Esophagus mucosa (tissue), 1 donor: ENCODE measurements at regions not wholly inside any gene's neighbourhood (a gene's known extent, or its start where the extent isn't known, plus 50 kb on each side); places are given as distances from the start of the nearest gene placed in this dataset.

Experiments used
- ATAC-seq: fragments of 200-7000 bp; cut with Tn5 transposase; one replicate; pipeline ENCODE4 v1.9.1; 2020
- donor health status: DM: yes; HTN: yes; CAD: no.

- no peak for ATAC-seq
Observed at GRCh38 chr2:120884472-120885290, 149.0 kb downstream of the GLI2 start.

DNA sequence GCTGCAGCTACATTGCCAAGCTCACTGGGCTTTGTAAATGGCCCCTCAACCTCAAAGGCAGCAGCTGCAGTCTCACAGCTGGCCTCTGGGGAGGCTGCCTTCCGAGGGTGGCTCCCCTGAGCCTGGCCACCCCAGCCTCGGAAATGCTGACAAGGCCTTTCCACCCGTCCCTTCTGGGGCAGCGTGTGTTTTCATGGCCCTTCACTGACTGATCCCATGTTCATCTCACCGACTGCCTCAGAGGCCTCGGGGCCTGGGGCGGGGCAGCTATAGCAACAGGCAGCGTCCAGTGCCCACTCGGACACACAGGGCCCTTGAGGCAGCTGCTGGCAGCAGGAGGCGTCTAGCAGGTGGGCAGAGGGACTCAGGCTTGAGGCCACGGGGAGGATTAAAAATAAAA, 149.7 kb downstream of the GLI2 start:
- no peak for ATAC-seq

DNA sequence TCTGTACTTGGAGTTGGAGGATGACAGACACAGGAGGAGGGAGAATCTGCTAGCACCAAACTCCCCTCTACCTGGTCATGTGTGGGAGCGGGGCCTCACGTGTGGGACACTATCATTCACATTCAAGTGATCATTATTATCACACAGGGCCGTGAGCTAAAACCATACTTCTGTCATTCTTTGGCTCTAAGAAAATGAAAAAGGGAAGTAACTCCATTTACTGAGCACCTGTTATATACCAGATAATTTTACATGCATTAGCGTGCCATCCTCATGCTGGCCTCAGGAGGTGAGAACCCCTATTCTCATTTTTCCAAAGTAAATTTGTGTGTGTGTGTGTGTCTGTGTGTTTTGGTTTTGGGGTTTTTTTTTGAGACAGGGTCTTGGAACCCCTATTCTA, 150.1 kb downstream of the GLI2 start:
- ATAC-seq, result no peak

DNA sequence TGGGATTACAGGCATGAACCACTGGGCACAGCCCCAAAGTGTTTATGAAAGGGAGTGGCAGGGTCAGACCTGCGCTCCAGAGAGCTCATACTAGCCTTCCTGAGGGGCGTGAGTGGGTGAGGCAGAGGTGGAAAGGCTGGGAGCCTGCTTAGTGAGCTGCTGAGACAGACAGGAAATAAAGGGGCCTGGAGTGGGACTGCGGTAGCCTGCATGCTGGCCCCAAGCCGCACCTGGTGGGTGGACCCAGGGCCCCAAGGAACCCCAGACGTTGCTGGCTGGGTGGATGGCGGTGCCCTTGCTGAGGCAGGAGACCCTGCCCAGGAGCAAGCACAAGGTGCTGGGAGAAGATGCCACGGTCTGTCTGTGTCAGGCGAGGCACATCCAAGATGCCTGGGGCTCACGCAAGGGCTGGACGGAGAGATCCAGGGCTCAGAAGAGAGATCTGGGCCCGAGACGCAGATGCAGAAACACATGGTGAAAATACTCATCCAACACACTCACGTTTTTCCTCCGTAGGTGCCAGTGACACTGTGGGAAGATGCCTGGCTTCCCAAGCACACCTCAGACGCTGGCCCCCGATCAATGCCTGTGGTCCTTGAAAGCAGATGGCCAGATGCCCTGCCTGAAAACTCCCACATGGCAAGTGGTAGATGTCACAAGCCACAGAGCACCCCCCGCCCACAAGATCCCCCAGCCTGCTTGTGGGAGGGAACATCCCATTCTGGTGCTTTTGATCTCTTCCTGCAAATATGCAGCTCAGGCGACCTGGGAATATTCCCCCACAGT, 151.1 kb downstream of the GLI2 start:
- peak; percentile 31 for ATAC-seq

DNA sequence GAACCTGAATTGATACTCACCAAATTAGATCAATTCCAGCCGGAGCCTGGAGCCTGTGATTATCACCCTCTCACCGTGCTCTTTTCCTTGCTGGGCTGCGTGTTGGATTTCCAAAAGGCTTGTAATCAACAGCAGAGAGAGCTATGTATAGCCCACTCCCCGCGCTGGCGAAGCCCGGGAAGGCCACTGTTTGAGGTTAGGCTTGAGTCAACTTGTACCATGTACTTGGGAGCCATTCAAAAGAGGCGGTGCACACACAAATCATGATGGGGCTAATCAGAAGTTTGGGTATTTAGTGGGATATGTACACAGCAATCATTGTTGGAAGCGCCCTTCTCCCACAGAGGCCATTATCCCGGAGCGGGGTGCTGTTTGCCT, 151.6 kb downstream of the GLI2 start:
- no peak for ATAC-seq

DNA sequence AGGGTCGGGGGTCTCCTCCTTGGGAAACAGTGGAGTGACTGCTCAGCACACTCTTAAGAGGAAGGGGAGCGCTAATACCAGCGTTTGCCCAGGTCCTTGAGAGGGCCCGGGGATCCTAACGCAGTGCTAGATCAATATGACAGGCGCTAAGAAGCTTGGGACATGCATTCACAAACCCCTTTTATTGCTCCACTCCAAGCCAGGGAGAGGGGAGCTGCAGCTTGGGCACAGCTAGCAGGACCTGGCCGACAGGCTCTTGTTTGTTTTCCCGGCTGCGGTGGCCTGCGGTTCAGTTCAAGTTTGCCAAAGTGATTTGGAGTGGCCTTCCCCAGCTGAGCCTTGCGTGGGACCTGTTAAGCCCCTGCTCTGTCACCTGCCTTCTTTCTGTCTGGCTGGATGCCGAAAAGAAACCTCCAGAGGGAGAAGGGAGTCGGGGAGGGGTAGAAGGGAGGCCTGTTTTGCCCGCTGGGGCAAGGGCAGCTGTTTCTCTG, 152.1 kb downstream of the GLI2 start:
- no peak for ATAC-seq

DNA sequence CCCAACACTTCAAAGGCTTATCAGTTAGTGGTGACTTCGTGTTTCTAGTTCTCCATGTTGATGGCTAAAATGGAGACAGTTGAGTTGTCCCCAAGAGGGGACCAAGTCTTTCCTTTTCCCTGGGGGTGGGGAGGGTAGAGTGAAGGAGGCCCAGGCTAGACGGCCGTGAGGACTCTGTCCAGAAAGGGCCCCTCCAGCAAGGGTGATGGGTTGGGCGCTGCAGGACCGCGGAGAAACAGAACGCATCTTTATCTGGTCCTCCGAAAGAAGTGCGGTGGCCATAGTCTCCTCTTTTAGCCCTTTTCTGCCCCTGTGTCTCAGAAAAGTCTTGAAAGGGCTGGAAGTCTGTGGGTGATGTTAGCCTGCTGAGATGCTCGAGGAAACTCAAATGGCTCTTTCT, 153.2 kb downstream of the GLI2 start:
- ATAC-seq, result no peak

- no peak for ATAC-seq
Observed at GRCh38 chr2:120889936-120890335, 154.3 kb downstream of the GLI2 start.

GRCh38 chr2:120890566-120891360, 155.1 kb downstream of the GLI2 start:
- no peak for ATAC-seq

DNA sequence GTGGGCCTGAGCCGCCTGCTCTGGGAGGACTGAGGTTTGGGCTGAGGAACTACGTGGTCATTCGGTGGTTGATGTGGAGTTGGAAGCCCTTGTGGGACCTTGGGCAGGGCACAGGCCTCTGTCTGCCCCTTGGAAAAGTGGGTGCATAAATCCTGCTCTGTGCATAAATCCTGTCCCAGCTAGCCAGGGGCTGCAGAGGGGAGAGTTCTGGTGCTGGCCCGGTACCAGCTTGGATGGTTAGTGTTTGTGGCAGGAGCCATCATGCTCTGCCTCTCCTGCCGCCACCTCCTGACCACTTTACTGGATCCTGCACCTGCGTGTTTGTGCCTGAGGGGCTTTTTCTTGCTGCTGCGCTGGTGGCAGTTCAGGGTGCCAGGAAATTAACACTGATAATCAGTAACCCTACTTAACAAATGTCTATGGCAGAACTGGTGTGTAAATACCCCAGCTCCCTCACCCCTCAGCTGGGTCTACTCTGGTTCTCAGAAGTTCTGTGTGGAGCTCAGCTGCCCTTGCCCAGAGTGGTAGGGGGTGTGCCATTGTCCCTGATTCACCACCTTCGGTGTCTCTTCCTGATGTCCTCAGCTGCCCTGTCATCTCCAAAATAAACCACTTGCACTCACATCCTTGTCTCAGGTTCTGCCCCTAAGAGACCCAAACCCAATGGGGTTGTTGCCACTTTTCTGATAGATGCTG, 156.8 kb downstream of the GLI2 start:
- ATAC-seq, result no peak

- no peak for ATAC-seq
Observed at GRCh38 chr2:120892967-120893667, 157.4 kb downstream of the GLI2 start.

DNA sequence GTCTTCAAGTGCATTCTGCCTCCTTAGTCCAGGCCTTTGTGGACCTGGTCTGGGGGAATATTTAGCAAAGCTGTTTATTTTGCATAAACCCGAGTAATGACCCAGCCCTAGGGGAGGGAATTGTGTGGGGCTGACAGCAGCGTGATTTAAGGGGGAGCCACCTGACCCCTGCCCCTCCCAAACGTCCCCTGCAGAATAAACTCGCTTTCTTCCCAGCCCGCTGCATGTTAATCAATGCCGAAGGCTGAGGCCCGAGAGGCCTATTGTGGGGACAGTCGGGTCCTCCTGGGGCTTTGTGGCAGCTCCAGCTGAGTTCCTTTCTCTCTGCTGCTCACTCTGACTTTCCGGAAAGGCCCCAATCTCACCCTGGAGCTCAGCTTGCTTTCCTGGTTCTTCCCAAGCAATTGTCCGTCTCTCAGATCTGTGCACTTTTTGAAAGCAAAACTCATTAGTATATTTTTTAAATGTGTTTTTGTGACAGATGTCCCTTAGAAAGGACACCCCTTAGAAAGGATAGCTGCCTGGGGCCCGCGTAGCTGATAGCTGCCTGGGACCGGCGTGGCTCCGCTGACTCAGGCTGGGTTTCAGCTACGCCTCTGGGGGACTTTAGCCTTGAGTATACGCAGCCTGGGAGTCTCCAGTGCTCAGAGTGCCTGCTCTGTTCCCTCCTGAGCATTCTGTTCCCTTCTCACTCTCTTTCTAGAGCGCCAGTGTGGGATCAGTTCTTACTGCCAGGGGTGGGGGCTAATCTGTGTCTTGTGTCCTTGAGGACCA, 158.3 kb downstream of the GLI2 start:
- no peak for ATAC-seq

- ATAC-seq, result no peak
Observed at GRCh38 chr2:120894966-120895365, 159.3 kb downstream of the GLI2 start.

GRCh38 chr2:120896126-120896525, 160.5 kb downstream of the GLI2 start:
- ATAC-seq, result no peak

DNA sequence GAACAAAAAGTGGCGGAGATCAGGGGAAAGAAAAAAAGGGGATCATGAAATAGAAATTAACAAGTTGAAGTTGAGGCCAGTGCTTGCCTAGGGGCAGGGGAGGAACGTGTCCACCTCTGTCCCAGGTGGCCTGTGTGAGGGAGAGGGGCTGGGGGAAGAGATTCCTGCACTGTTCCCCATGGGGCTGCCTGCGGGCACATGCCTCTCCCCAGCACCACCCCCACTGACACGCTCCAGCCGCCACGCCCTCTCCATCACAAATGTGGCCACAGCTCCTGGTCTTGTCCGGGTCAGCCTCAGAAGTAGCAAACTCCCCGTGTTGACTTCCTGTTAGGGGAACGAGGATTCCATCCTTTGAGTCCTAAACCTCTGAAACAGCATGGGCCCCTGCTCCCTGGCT, 161.2 kb downstream of the GLI2 start:
- ATAC-seq, result no peak

DNA sequence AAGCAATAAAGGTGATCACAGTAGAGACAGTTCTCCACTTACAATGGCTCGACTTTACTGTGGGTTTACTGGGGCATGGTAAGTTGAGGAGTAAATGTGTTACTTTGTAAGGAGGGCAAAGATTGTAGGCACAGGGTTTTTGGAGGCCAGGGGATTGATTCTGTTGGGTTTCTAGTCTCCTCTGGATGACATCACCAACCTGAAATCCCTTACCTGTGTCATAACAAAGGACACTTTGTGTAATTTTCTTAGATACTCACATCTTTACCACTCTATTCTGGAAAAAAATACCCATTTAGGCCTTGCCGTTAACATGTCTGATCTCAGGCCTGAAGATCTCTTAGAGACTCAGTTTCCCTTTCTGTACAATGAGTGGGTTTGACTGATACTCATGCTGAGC, 161.7 kb downstream of the GLI2 start:
- no peak for ATAC-seq

DNA sequence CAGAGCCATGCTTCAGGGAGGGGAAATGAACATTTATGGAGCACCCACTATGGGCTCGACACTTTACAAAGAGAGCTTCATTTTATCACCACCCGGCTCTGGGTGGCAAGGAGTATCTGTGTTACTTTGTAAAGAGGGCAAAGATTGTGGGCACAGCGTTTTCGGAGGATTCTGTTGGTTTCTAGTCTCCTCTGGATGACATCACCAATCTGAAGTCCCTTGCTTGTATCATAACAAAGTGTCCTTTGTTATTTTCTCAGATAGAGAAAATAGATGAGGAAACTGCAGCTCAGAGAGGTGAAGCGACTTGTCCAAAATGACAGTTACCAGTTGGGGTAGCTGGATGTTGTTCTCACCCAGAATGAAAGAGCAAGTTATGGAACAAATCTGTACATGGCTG, 162.8 kb downstream of the GLI2 start:
- ATAC-seq, result no peak

DNA sequence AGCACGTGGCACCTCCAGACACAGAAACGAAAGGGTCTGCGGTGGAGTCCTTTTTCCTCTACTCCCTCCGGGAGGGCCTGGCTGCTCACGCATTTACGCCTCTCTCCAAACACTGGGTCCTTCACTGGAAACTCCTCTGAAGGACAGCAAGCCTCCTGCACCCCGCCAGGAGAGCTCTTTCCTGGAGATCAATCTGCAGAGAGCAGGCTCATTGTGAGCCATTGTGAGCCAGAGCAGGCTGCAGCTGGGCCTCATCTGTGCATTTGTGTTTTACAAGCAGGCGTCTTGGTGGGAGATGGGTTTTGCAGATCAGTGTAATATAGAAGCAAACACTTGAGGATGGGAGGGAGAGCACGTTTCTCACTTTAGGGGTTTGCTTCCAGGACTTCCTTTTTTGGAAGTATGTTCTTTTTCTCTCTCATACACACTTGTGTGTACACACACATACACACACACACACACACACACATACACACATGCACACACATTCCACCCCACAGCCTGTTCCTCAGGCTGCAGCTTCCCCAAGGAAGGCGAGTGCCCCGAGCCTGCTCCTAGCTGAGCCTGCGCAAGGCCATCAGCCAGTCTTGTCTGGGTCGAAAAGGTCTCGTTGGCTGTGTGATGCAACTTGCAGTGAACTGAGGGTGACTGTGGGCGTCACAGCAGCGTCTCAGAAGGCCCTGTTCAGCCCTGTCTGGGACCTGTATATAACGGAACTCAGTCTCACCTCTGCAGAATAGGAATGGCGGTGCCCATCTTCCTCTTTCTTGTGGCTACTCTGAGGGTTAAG, 163.5 kb downstream of the GLI2 start:
- ATAC-seq, result no peak

DNA sequence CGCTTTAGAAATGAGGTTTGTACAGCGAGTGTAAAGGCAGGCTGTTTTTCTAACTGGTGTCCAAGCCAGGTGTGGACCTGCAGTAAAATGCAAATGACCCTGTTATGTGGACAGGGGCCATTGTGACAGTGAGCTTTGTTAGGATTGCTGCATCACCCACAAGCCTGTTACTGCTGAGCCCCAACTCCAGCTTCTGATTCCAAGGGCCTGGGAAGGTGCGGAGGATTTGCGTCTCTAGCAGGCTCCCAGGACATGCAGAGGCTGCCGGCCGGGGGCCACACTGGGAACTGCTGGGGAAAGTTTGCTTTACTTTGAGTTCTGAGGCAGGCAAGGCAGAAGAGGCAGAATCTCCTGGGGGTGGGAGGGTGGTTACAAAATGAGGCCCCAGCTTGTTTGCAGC, 164.1 kb downstream of the GLI2 start:
- ATAC-seq, result no peak

GRCh38 chr2:120901201-120901600, 165.5 kb downstream of the GLI2 start:
- ATAC-seq, result no peak
